ENCODE measurements at regions not wholly inside any gene's neighbourhood (a gene's known extent, or its start where the extent isn't known, plus 50 kb on each side); places are given as distances from the start of the nearest gene placed in this dataset.

GRCh38 chr21:22728091-22728490 is 1729.9 kb downstream of the NCAM2 start:
- Histone ChIP-seq H3K9ac (replicated peaks in 1 of 4; ENCODE audit: extremely low read depth in 1 of 4, low read depth in 3 of 4, low read length in 3 of 4) (no peak overlapping the region), H4K20me1 (replicated peaks in 1 of 2; ENCODE audit: control insufficient read depth in 1 of 2, insufficient read depth in 2 of 2, low read length in 2 of 2) (no peaks in the 10 kb centered on the region), H4K5ac (ENCODE audit: insufficient read length, low read depth, low read length) (no peak overlapping the region), H3K79me1 (ENCODE audit: low read depth, low read length) (no peaks in the 10 kb centered on the region), H3K27me3 (replicated peaks in 1 of 4; ENCODE audit: control insufficient read depth in 3 of 4, extremely low read depth in 1 of 4, insufficient read depth in 3 of 4, low read length in 3 of 4) (no peaks in the 10 kb centered on the region), H3K4me1 (replicated peaks in 1 of 4; ENCODE audit: control insufficient read depth in 3 of 4, insufficient read depth in 4 of 4, low read length in 3 of 4) (no peaks in the 10 kb centered on the region), H2BK12ac (ENCODE audit: low read depth, low read length) (no peak overlapping the region), H2AFZ (ENCODE audit: low read length) (no peak overlapping the region), H4K91ac (replicated peaks; ENCODE audit: insufficient read length, low read length) (no peak overlapping the region), H4K8ac (ENCODE audit: extremely low read depth, insufficient read depth, low read length) (no peak overlapping the region), H3K4me2 (ENCODE audit: insufficient read depth in 1 of 2, low read depth in 2 of 2, low read length in 2 of 2) (no peak overlapping the region), H2BK5ac (ENCODE audit: low read depth, low read length) (no peak overlapping the region), H3K9me3 (ENCODE audit: insufficient read depth in 2 of 2, low read depth in 1 of 2, low read length in 1 of 2) (peaks cover 35 to 40% of the 10 kb centered on the region in 2 experiments), H3K18ac (ENCODE audit: extremely low read depth, low read length) (no peak overlapping the region), H3K56ac (replicated peaks; ENCODE audit: insufficient read length, low read depth, low read length) (no peak overlapping the region), H3K4ac (replicated peaks; ENCODE audit: insufficient read length, low read depth, low read length) (no peak overlapping the region), H3K23ac (ENCODE audit: insufficient read length) (no peak overlapping the region), H2BK120ac (replicated peaks; ENCODE audit: low read depth, low read length) (no peak overlapping the region), H2AK5ac (ENCODE audit: low read depth, low read length) (no peak overlapping the region), H3K27ac (ENCODE audit: low read depth, low read length) (no peak overlapping the region), H3K79me2 (ENCODE audit: control insufficient read depth in 1 of 2, insufficient read depth in 2 of 2, low read length in 2 of 2) (no peaks in the 10 kb centered on the region), H3K14ac (ENCODE audit: insufficient read length) (no peak overlapping the region), H3K36me3 (ENCODE audit: control insufficient read depth in 2 of 4, insufficient read depth in 4 of 4, low read length in 3 of 4) (no peaks in the 10 kb centered on the region), H2BK15ac (ENCODE audit: low read length) (no peak overlapping the region), H3K23me2 (ENCODE audit: low read depth, low read length) (no peaks in the 10 kb centered on the region), H2BK20ac (ENCODE audit: low read length) (no peak overlapping the region), H3K4me3 (ENCODE audit: extremely low read depth in 1 of 4, insufficient read depth in 2 of 4, low read depth in 3 of 4, low read length in 4 of 4) (no peak overlapping the region)
- POLR2A ChIA-PET (ENCODE audit: partially characterized antibody) = no interaction called here
- DNase-seq (ENCODE audit: low read depth in 1 of 2, low spot score in 2 of 2) = no peak
- TF ChIP-seq RBBP5 (IDR thresholded peaks at IDR 0.05; ENCODE audit: borderline replicate concordance, low read depth, low read length) (no peak), BCL11A (IDR thresholded peaks at IDR 0.05; ENCODE audit: low read depth in 2 of 2, low read length in 2 of 2) (no peak), CEBPB (IDR thresholded peaks at IDR 0.05; ENCODE audit: low read depth, low read length) (peak; percentile 42; the same call in 1 of the 2 replicates), TAF1 (IDR thresholded peaks at IDR 0.05; ENCODE audit: low read depth, low read length) (no peak)
- CTCF ChIA-PET (ENCODE audit: partially characterized antibody) = interaction anchor here (0.6 to 1.2 kb wide), 2 partner anchors 24 to 712 kb away, joined by 3 read pairs; no protein-coding TSS in a partner anchor
- 79% methylated on average over 2 of the region's 2 CpGs; no CpG with 5 or more reads in 1 of the 2 experiments for WGBS, 2 experiments (ENCODE audit: extremely low coverage in 1 of 2, insufficient coverage in 1 of 2, insufficient read length in 1 of 2, insufficient replicate concordance in 2 of 2, low coverage in 1 of 2, low lambda C conversion rate in 2 of 2, missing lambda C conversion rate in 1 of 2)
- no peak for FAIRE-seq

Measured in H1 (cell line).